GM23338 (cell line): ENCODE measurements at regions not wholly inside any gene's neighbourhood (a gene's known extent, or its start where the extent isn't known, plus 50 kb on each side); places are given as distances from the start of the nearest gene placed in this dataset.

ENCODE experiments used
- ATAC-seq: fragments of 200-7000 bp; cut with Tn5 transposase; 3 replicates; pipeline ENCODE4 v1.9.1; 2020
- DNase-seq: peaks from one replicate; pipeline ENCODE4 v3.0.0-alpha.2; 2015; ENCODE audit warnings: low spot score
- H2AFZ ChIP-seq: fragments of 200-600 bp; sonication (generic); 2 replicates; pipeline ENCODE4 v1.8.0; 2016; ENCODE audit warnings: antibody characterized with exemption, mild to moderate bottlenecking, moderate library complexity
- H3F3A ChIP-seq: fragments of 200-600 bp; sonication (generic); replicated peaks from 2 replicates; pipeline ENCODE4 v1.8.0; 2017; ENCODE audit warnings: antibody characterized with exemption, mixed run types, low read depth
- H3K27ac ChIP-seq: fragments of 200-600 bp; sonication (generic); 2 replicates; pipeline ENCODE4 v1.6.1; 2016; ENCODE audit warnings: low read depth
- H3K27me3 ChIP-seq: fragments of 200-600 bp; sonication (generic); 2 replicates; pipeline ENCODE4 v1.8.0; 2016; ENCODE audit warnings: mild to moderate bottlenecking, mixed run types, moderate library complexity; ENCODE audit not compliant: insufficient read depth
- H3K36me3 ChIP-seq: fragments of 200-600 bp; sonication (generic); 2 replicates; pipeline ENCODE4 v1.8.0; 2016; ENCODE audit warnings: mild to moderate bottlenecking; ENCODE audit not compliant: insufficient read depth
- H3K4me1 ChIP-seq: fragments of 200-600 bp; sonication (generic); 2 replicates; pipeline ENCODE4 v1.8.0; 2016; ENCODE audit warnings: mild to moderate bottlenecking, moderate library complexity; ENCODE audit not compliant: insufficient read depth
- H3K4me2 ChIP-seq: fragments of 200-600 bp; sonication (generic); 2 replicates; pipeline ENCODE4 v1.7.1; 2017; ENCODE audit warnings: mixed run types
- H3K4me3 ChIP-seq: fragments of 200-600 bp; sonication (generic); 2 replicates; pipeline ENCODE4 v1.6.1; 2016; ENCODE audit warnings: mixed run types
- H3K79me2 ChIP-seq: fragments of 200-600 bp; sonication (generic); replicated peaks from 2 replicates; pipeline ENCODE4 v1.8.0; 2017; ENCODE audit warnings: mild to moderate bottlenecking; ENCODE audit not compliant: insufficient read depth
- H3K9me2 ChIP-seq: fragments of 200-600 bp; sonication (generic); 2 replicates; pipeline ENCODE4 v1.8.0; 2017; ENCODE audit not compliant: insufficient read depth
- H4K20me1 ChIP-seq: fragments of 200-600 bp; sonication (generic); replicated peaks from 2 replicates; pipeline ENCODE4 v1.8.0; 2017; ENCODE audit warnings: mild to moderate bottlenecking; ENCODE audit not compliant: insufficient read depth
- H3K27ac Mint-ChIP-seq: 2 replicates; pipeline ENCODE4 v1.8.0; 2020; ENCODE audit warnings: inconsistent platforms, mild to moderate bottlenecking, moderate library complexity, mixed read lengths
- H3K27me3 Mint-ChIP-seq: 3 replicates; pipeline ENCODE4 v1.8.0; 2022; ENCODE audit warnings: low read depth, mild to moderate bottlenecking, moderate library complexity, mixed read lengths, inconsistent platforms; ENCODE audit not compliant: insufficient read depth, poor library complexity
- H3K36me3 Mint-ChIP-seq: 3 replicates; pipeline ENCODE4 v1.8.0; 2021; ENCODE audit warnings: low read depth, mild to moderate bottlenecking, inconsistent platforms, moderate library complexity, mixed read lengths
- H3K4me1 Mint-ChIP-seq: 3 replicates; pipeline ENCODE4 v1.8.0; 2020; ENCODE audit warnings: mild to moderate bottlenecking, inconsistent platforms, mixed read lengths
- H3K4me3 Mint-ChIP-seq: 3 replicates; pipeline ENCODE4 v1.8.0; 2021; ENCODE audit warnings: moderate library complexity, mild to moderate bottlenecking, inconsistent platforms, mixed read lengths
- H3K9me3 Mint-ChIP-seq: 3 replicates; pipeline ENCODE4 v1.8.0; 2020; ENCODE audit warnings: moderate library complexity, mild to moderate bottlenecking, inconsistent platforms, mixed read lengths
- CREB1 ChIP-seq: fragments of 250-450 bp; sonication (Bioruptor Pico); IDR thresholded peaks from 2 replicates; pipeline ENCODE4 v1.5.0; 2020; ENCODE audit warnings: low read depth, mild to moderate bottlenecking, moderate library complexity
- CTCF ChIP-seq, 2 experiments: fragments of 200-600 bp in 1 of 2; sonication (generic) in 1 of 2; conservative IDR thresholded peaks; 2 replicates each; pipeline versions ENCODE4 v1.5.1 to v1.6.1; 2016 to 2017; ENCODE audit warnings: antibody characterized with exemption in 2 of 2, low read depth in 2 of 2, mild to moderate bottlenecking in 2 of 2, moderate library complexity in 1 of 2
- EZH2 ChIP-seq: fragments of 200-600 bp; sonication (generic); IDR thresholded peaks from one replicate; pipeline ENCODE4 v1.8.0; 2017; ENCODE audit warnings: antibody characterized with exemption, mild to moderate bottlenecking, low read depth; ENCODE audit not compliant: unreplicated experiment
- EZH2phosphoT487 ChIP-seq: fragments of 200-600 bp; sonication (generic); IDR thresholded peaks from one replicate; pipeline ENCODE4 v1.8.1; 2018; ENCODE audit warnings: antibody characterized with exemption; ENCODE audit not compliant: unreplicated experiment
- NANOG ChIP-seq: IDR thresholded peaks from 2 replicates; pipeline ENCODE4 v1.6.1; 2016; ENCODE audit warnings: antibody characterized with exemption, borderline replicate concordance
- POLR2AphosphoS5 ChIP-seq: IDR thresholded peaks from 2 replicates; pipeline ENCODE4 v1.6.1; 2016; ENCODE audit warnings: antibody characterized with exemption, low read depth
- ZNF114 ChIP-seq: fragments of 250-450 bp; sonication (Bioruptor Pico); IDR thresholded peaks from 2 replicates; pipeline ENCODE4 v1.5.0; 2020; ENCODE audit warnings: mild to moderate bottlenecking, moderate library complexity
- ZNF331 ChIP-seq: fragments of 250-450 bp; sonication (Bioruptor Pico); IDR thresholded peaks from 2 replicates; pipeline ENCODE4 v1.5.0; 2020; ENCODE audit warnings: low read depth, mild to moderate bottlenecking, moderate library complexity
- ZNF462 ChIP-seq: fragments of 250-450 bp; sonication (Bioruptor Pico); IDR thresholded peaks from 2 replicates; pipeline ENCODE4 v1.5.0; 2020; ENCODE audit warnings: mild to moderate bottlenecking, moderate library complexity

GRCh38 chr21:18663663-18664062 is 260.1 kb upstream of the TMPRSS15 start:
- no peaks in the 10 kb centered on the region for H3K36me3 ChIP-seq
- H3K79me2 ChIP-seq, result no peaks in the 10 kb centered on the region
- H3F3A ChIP-seq, result no peaks in the 10 kb centered on the region
- H3K4me2 ChIP-seq, result no peak overlapping the region
- DNase-seq (no peak), ATAC-seq (no peak)
- H3K4me3 ChIP-seq, result no peak overlapping the region
- H4K20me1 ChIP-seq, result no peaks in the 10 kb centered on the region
- H3K27me3 ChIP-seq, result no peaks in the 10 kb centered on the region
- H3K9me2 ChIP-seq, result peaks cover 3% of the 10 kb centered on the region; the same call in 1 of the 2 replicates
- no peaks in the 10 kb centered on the region for H3K4me1 ChIP-seq
- Mint-ChIP-seq H3K27ac (no peak overlapping the region), H3K36me3 (no peaks in the 10 kb centered on the region), H3K9me3 (no peaks in the 10 kb centered on the region), H3K4me1 (no peaks in the 10 kb centered on the region), H3K27me3 (no peaks in the 10 kb centered on the region), H3K4me3 (no peak overlapping the region)
- H2AFZ ChIP-seq, result no peak overlapping the region
- no peak for TF ChIP-seq NANOG
- no peak for TF ChIP-seq EZH2
- no peak for TF ChIP-seq EZH2phosphoT487
- no peak for TF ChIP-seq CREB1
- no peak for TF ChIP-seq CTCF (conservative IDR thresholded peaks at IDR 0.05; ENCODE audit: low read depth in 2 of 2)
- H3K27ac ChIP-seq, result no peak overlapping the region

- Histone ChIP-seq H2AFZ (no peak overlapping the region), H3K4me2 (no peak overlapping the region), H3K27me3 (no peaks in the 10 kb centered on the region), H3K4me3 (no peak overlapping the region), H4K20me1 (no peaks in the 10 kb centered on the region), H3K4me1 (no peaks in the 10 kb centered on the region), H3F3A (no peaks in the 10 kb centered on the region), H3K9me2 (peaks cover 3% of the 10 kb centered on the region), H3K27ac (no peak overlapping the region), H3K79me2 (no peaks in the 10 kb centered on the region), H3K36me3 (no peaks in the 10 kb centered on the region)
- DNase-seq, result no peak
- H3K27ac Mint-ChIP-seq, result no peak overlapping the region
- no peak overlapping the region for H3K4me3 Mint-ChIP-seq
- H3K9me3 Mint-ChIP-seq, result no peaks in the 10 kb centered on the region; the same call in 1 of the 3 replicates
- H3K4me1 Mint-ChIP-seq, result no peaks in the 10 kb centered on the region
- H3K27me3 Mint-ChIP-seq, result no peaks in the 10 kb centered on the region
- ATAC-seq, result no peak
- no peaks in the 10 kb centered on the region for H3K36me3 Mint-ChIP-seq
- TF ChIP-seq ZNF462 (CRISPR knock-in tag) (no peak), CTCF (conservative IDR thresholded peaks at IDR 0.05; ENCODE audit: low read depth in 2 of 2) (no peak), ZNF331 (CRISPR knock-in tag) (no peak), EZH2 (no peak), ZNF114 (CRISPR knock-in tag) (no peak), NANOG (no peak), EZH2phosphoT487 (no peak), CREB1 (no peak), POLR2AphosphoS5 (no peak)
Measured at GRCh38 chr21:18666725-18667124, 263.1 kb upstream of the TMPRSS15 start.
